Testis (tissue), 2 donors: ENCODE measurements at regions not wholly inside any gene's neighbourhood (a gene's known extent, or its start where the extent isn't known, plus 50 kb on each side); places are given as distances from the start of the nearest gene placed in this dataset.
"Not testable (repeated sequence)": the region's sequence is repeated elsewhere in the genome, so short reads cannot be mapped to it uniquely, and the experiment has no call there.

Source experiments
- DNase-seq: peaks from one replicate; pipeline ENCODE4 v3.0.0-alpha.2; 2019
- H3K27ac ChIP-seq, 2 donors: fragments of 200-600 bp; sonication (generic); one replicate each; pipeline ENCODE4 v1.5.1; 2019
- H3K27me3 ChIP-seq: fragments of 200-600 bp; sonication (generic); one replicate; pipeline ENCODE4 v1.5.1; 2019
- H3K36me3 ChIP-seq: fragments of 200-600 bp; sonication (generic); one replicate; pipeline ENCODE4 v1.5.1; 2017; ENCODE audit warnings: low read depth; ENCODE audit errors: missing control alignments
- H3K4me1 ChIP-seq: fragments of 200-600 bp; sonication (generic); one replicate; pipeline ENCODE4 v1.5.1; 2019
- H3K4me3 ChIP-seq, 2 donors: fragments of 200-600 bp; sonication (generic); one replicate each; pipeline ENCODE4 v1.5.1; 2017 to 2019
- H3K9me3 ChIP-seq: fragments of 200-600 bp; sonication (generic); one replicate; pipeline ENCODE4 v1.5.1; 2017
- WGBS, 2 donors: methylation state at CpG; one replicate each; pipeline ENCODE4 v1.1.5; 2018; 5-methylcytosine and 5-hydroxymethylcytosine counted together
- intact Hi-C: fragments of 100-400 bp; cut with DNase I; formaldehyde crosslinking; loops from one replicate; pipeline ENCODE4 v1.15.1; 2023; ENCODE audit warnings: low total_unique reads

DNA sequence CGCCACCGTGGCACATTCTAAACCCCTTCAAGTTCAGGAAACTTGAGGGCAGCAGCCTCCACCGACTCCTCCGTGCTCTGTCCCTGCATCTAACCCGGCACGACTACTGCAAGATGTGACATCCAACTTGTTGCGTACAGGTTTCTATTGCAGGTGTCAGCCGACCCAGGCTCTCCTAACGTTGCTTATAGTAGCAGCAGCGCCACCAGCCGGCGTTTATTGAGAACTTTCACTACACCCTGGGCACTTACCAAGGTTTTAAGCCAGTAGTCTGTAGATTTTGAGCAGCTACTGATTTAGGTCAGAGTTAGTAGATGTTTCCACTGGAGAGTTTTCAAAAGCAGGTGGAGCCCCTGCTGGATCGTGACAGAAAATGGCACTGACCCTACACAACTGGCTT lies 200.6 kb upstream of the PRKX start:
- H3K4me1 ChIP-seq, H3K9me3 ChIP-seq, H3K36me3 ChIP-seq, intact Hi-C loops, H3K27ac ChIP-seq, H3K27me3 ChIP-seq, H3K4me3 ChIP-seq, DNase-seq: not testable (repeated sequence)
- WGBS, 2 donors = no CpG with 5 or more reads among the region's 13 CpGs

DNA sequence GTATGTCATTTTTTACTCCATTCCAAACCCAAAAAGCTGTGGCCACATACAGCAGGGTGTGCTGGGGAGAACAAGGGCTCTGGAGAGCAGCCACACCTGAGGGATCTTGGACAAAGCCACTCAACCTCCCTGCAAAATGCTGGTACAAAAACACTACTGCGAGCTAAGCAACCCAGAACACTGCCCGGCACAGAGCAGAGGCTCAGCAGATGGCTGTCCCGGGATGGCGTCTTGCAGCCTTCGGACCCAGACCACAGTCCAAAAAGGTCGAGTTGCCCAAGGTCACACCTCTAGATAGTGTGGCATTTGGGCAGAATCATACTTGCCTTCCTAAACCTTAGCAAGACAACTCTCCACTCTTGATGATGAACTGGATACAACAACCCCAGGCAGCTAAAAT lies 197.6 kb upstream of the PRKX start:
- H3K27ac ChIP-seq, H3K27me3 ChIP-seq, H3K9me3 ChIP-seq, H3K36me3 ChIP-seq, DNase-seq, H3K4me3 ChIP-seq, intact Hi-C loops, H3K4me1 ChIP-seq: not testable (repeated sequence)
- no CpG with 5 or more reads among the region's 6 CpGs for WGBS, 2 donors

DNA sequence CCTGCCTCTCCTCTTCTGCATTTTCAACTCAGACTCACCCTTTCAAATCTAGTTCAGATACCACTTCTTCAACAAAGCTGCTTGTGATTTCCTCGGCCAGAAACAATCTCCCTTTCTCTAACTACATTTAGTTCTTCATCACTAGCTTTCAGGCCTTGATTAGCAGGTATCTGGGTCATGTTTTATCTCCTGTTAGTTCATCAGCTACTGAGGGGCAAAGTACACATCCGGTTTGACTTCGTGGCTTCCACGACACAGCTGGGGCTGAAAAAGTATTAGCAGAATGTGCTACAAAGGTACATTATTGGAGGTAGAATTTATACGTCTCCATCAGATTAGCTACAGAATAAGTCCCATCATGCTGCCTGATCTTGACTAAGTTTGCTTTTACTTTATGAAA lies 197.2 kb upstream of the PRKX start:
- H3K36me3 ChIP-seq, H3K4me3 ChIP-seq, H3K9me3 ChIP-seq, H3K27ac ChIP-seq, H3K27me3 ChIP-seq, intact Hi-C loops, H3K4me1 ChIP-seq, DNase-seq: not testable (repeated sequence)
- WGBS, 2 donors = no CpG with 5 or more reads among the region's 5 CpGs

DNA sequence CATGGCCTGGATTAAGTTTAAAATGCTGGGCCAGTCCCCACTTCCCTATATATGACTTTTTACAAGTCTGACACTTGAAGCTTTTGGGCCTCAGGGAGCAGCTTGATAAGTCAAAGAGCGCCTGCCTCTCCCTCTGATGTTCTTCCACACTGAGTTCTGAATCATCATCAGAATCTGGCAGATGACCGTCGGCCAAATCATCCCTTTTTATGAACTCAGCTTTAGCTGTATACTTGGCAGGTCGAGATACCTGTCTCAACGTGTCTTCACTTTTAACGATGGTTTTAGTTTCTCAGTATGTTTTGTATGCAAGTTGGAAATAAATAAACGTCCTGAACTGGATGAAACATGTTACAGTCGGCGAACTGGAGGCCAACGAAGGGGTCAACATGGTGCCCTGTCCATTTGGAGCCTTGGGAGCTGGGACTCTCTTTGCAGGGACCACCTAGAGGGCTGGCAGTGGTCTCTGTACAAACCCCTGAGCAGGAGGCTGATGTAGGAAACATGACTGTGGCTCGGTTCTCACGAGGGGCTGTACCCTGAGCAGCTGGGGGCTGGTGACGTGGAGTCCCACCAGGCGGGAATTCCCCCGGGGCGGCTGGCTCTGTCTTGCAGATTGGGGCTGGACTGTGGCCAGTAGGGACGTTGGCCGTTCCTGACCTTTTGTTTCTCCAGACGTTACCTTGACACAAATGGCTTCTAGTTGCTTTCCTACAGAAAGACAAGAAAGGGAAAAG lies 192.2 kb upstream of the PRKX start:
- intact Hi-C loops, H3K36me3 ChIP-seq, H3K9me3 ChIP-seq, H3K27ac ChIP-seq, H3K4me3 ChIP-seq, H3K4me1 ChIP-seq, DNase-seq, H3K27me3 ChIP-seq: not testable (repeated sequence)
- no CpG with 5 or more reads among the region's 19 CpGs for WGBS, 2 donors

DNA sequence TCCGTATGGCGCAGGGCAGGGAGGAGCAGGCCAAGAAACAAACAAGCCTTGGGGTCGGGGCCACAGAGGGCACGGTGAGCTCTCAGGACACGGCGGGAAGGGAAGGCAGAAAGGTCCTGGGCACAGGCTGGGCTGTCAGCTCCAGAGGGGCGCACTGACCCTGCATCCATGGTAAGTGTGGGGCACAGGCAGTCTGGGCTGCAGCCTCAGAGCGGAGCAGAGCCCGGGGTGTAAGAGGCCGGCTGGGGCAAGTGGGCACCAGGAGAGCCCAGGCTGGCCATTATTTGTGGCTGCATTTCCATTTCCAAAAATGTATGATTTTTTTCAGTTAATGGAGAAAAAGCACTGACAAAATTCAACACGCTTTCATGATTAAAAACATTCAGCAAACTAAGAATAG lies 188.8 kb upstream of the PRKX start:
- H3K9me3 ChIP-seq, H3K36me3 ChIP-seq, H3K4me1 ChIP-seq, H3K27ac ChIP-seq, DNase-seq, intact Hi-C loops, H3K4me3 ChIP-seq, H3K27me3 ChIP-seq: not testable (repeated sequence)
- WGBS, 2 donors = no CpG with 5 or more reads among the region's 11 CpGs

DNA sequence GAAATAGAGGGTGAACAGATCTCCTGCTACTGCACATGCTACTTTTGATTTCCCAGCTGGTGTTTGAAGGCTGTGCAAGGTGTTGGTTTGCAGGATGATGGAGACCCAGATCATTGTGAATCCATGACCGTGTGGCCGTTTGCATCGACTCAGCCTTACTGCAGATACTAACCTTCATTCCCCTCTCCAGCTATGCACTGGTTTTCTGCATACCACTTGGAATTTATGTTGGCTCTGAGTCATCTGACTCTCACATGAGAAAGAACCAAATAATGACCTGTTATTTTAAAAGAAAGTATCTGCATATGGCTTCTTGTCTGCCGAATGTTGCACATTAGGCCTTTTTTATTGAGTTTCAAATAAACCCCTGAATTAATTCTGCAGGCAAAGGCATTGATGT lies 183.3 kb upstream of the PRKX start:
- H3K27me3 ChIP-seq, H3K27ac ChIP-seq, H3K36me3 ChIP-seq, H3K9me3 ChIP-seq, H3K4me1 ChIP-seq, intact Hi-C loops, DNase-seq, H3K4me3 ChIP-seq: not testable (repeated sequence)
- WGBS, 2 donors = no CpG with 5 or more reads among the region's 4 CpGs

DNA sequence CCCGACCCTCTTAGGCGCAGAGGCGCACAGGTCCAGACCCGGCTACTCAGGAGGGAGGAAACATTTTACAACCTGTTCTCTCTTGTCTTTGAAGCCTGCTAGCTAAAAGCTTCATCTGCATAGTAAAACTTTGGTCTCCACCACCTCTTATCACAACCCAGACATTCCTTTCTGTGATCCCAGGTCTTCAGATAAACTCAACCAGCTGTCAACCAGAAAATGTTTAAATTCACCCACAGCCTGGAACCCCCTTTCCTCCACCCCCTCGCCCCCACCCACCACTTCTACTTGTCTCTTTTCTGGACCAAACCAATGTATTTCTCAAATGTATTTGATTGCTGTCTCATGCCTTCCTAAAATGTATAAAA lies 169.1 kb upstream of the PRKX start:
- H3K4me1 ChIP-seq, H3K4me3 ChIP-seq, DNase-seq, H3K9me3 ChIP-seq, H3K36me3 ChIP-seq, intact Hi-C loops, H3K27ac ChIP-seq, H3K27me3 ChIP-seq: not testable (repeated sequence)
- WGBS, 2 donors = 10% methylated on average over 1 of the region's 5 CpGs; no CpG with 5 or more reads in 1 of the 2 donors

DNA sequence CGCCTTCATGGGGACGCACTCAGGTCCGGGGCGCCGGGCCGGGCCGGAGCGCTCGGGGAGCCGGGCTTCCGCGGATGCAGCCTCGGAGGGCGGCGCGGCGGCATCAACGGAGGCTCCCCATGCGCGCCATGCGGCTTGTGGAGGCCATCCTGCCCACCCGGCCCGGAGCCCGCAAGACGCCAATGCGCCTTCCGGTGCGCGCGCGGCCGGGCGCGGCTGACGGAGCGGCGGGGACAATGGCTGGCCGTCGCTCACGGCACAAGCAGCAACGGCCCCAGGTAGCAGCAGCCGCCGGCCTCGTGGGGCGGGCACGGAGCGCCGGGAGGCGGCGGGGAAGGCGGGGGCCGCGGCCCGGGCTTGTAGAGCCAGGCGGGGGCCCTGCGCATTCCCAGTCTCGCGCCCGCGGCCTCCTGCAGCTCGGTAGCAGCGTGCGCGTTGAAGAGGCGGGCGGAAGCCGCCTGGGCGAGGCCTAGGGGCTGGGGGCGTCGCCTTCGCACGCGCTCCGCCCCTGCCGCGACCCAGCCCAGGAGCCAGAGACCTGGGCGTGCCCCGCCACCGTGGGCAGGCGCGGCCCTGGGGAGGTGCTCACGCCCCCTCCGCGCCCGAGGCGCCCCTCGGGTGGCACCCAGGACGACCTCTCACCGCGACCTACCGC lies 168.6 kb upstream of the PRKX start:
- DNase-seq, H3K27me3 ChIP-seq, H3K4me1 ChIP-seq, intact Hi-C loops, H3K9me3 ChIP-seq, H3K27ac ChIP-seq, H3K36me3 ChIP-seq, H3K4me3 ChIP-seq: not testable (repeated sequence)
- no CpG with 5 or more reads among the region's 91 CpGs for WGBS, 2 donors

DNA sequence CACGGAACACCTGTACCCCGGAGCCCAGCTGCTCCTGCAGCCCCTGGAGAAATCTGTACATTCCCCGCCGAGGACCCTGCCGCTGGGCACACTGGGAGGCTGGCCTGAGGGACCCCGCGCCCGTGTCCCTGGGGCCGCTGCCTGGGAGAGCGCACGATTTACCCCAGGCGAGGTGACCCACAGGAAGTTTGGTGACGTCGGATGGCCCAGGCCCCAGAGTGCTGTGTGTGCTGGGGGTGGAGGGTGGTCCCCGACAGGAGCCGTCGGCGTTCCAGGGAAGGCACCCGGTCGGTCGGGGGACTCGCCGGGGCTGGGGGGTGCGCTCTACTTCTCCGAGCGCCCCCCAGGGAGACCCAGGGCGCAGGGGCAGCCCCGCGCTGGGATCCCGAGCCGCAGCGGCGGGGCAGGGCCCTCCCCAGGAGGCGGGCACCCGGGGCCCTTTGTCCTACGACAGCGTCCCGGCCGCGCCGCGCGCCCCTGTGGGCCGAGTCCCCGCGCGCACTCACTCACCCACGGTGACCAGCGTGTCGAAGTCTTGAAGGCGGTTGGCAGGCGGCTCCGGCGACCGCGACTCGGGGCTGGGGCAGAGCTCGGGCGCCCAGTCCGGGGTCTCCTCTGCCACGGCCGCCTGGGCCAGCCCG lies 167.9 kb upstream of the PRKX start:
- H3K9me3 ChIP-seq, H3K4me3 ChIP-seq, DNase-seq, H3K36me3 ChIP-seq, H3K27me3 ChIP-seq, intact Hi-C loops, H3K4me1 ChIP-seq, H3K27ac ChIP-seq: not testable (repeated sequence)
- no CpG with 5 or more reads among the region's 63 CpGs for whole genome bisulfite sequencing, 2 donors

DNA sequence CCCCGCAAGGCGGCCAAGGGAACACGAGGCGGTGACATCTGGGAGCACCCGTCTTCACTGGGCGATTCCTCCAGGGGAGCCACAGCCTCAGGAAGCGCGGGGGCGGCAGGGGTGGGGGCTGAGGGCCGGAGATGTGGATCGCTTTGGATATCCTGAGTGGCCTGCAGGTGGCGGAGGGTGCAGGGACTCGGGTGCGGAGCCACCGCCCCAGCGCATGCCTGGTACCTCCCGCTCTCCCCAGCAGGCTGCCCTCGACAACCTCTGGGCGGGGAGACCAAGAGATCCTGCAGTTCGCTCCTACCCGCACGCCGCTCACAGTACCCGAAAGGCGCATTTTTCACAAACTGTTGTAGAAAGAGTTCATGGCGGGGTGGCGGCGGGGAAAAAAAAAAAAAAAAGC lies 162.9 kb upstream of the PRKX start:
- no CpG with 5 or more reads among the region's 28 CpGs for WGBS, 2 donors
- not testable (repeated sequence) for H3K4me1 ChIP-seq

DNA sequence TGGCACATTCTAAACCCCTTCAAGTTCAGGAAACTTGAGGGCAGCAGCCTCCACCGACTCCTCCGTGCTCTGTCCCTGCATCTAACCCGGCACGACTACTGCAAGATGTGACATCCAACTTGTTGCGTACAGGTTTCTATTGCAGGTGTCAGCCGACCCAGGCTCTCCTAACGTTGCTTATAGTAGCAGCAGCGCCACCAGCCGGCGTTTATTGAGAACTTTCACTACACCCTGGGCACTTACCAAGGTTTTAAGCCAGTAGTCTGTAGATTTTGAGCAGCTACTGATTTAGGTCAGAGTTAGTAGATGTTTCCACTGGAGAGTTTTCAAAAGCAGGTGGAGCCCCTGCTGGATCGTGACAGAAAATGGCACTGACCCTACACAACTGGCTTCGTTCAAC lies 162.2 kb upstream of the PRKX start:
- H3K4me1 ChIP-seq, H3K36me3 ChIP-seq, intact Hi-C loops, H3K27me3 ChIP-seq, DNase-seq, H3K27ac ChIP-seq, H3K9me3 ChIP-seq, H3K4me3 ChIP-seq: not testable (repeated sequence)
- WGBS, 2 donors = no CpG with 5 or more reads among the region's 12 CpGs

More for the DNA sequence above, 162.9 kb upstream of the PRKX start:
- H3K9me3 ChIP-seq, H3K4me3 ChIP-seq, H3K36me3 ChIP-seq, DNase-seq, intact Hi-C loops, H3K27ac ChIP-seq, H3K27me3 ChIP-seq: not testable (repeated sequence)

DNA sequence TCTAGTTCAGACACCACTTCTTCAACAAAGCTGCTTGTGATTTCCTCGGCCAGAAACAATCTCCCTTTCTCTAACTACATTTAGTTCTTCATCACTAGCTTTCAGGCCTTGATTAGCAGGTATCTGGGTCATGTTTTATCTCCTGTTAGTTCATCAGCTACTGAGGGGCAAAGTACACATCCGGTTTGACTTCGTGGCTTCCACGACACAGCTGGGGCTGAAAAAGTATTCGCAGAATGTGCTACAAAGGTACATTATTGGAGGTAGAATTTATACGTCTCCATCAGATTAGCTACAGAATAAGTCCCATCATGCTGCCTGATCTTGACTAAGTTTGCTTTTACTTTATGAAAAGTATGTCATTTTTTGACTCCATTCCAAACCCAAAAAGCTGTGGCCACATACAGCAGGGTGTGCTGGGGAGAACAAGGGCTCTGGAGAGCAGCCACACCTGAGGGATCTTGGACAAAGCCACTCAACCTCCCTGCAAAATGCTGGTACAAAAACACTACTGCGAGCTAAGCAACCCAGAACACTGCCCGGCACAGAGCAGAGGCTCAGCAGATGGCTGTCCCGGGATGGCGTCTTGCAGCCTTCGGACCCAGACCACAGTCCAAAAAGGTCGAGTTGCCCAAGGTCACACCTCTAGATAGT lies 158.9 kb upstream of the PRKX start:
- 65 to 96% methylated on average over 3 to 6 of the region's 12 CpGs for WGBS, 2 donors
- intact Hi-C loops, H3K27me3 ChIP-seq, H3K4me1 ChIP-seq, H3K36me3 ChIP-seq, H3K9me3 ChIP-seq, H3K27ac ChIP-seq, H3K4me3 ChIP-seq, DNase-seq: not testable (repeated sequence)
